HPDE6-E6E7 (cell line): ENCODE measurements at regions not wholly inside any gene's neighbourhood (a gene's known extent, or its start where the extent isn't known, plus 50 kb on each side); places are given as distances from the start of the nearest gene placed in this dataset.
A peak's percentile ranks its signal among the peaks of the same experiment; 100 is the strongest.
"Not testable (repeated sequence)": the region's sequence is repeated elsewhere in the genome, so short reads cannot be mapped to it uniquely, and the experiment has no call there.

Experiments used
- DNase-seq: peaks from one replicate; pipeline ENCODE4 v3.0.0; 2011; ENCODE audit warnings: missing footprints; ENCODE audit errors: extremely low spot score

- no peak for DNase-seq
Observed at GRCh38 chr10:107546986-107547385, 382.5 kb upstream of the SORCS1 start.

GRCh38 chr10:107546284-107546683 lies 381.8 kb upstream of the SORCS1 start:
- DNase-seq: peak; percentile 41

DNA sequence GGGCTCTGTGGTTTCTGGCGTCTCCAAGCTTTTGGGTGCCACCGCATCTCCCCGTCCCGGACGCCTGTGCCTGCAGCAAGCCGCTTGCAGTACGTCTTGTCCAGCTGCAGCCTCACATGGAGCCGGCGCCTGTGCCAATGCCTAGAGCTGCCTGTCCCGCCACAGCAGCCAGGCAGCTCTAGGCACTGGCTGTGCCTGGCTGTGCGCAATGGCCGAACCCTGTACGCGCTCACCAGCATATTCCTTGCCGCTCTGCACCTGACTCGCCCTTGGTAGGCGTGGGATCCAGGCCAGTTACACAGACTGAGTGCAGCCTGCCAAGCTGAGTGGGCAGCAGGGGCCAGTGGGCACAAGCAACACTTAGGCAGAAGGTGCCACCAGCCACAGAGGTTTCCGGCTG lies 381.2 kb upstream of the SORCS1 start:
- DNase-seq: no peak

DNA sequence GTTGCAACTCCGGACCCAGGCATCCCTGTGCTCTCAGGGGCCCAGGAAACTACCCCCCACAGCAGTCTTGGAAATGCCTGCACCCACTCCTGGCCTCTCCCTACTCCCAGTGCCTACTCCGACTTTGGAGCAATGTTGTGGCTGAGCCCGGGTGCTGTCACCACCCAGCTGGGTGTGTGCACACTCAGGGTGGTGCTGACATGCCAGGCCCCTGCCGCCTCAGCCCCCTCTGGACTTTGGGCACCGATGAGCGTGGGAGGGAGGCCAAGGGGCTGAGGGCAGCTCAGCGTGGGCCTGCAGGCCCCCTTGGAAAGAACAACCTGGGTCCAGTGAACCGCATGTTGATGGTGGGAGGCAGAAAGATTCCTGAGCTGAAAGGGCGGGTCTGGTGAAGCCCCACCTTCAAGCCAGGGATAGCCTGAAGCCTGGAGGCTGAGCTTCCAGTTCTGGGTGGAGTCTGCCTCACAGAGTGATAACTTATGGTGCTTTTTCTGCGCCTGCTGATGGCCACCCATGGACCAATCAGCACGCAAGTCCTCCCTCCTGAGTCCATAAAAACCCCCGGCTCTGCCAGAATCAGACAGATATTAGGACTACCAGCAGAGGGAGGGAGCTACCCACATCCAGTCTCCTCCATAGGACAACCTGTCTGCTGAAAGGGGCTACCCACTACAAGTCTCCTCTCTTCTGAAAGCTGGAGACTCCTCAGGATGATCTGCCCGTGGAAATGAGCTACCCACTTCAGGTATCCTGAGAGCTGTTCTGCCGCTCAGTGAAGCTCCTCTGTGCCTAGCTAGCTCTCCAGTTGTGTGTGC lies 380.4 kb upstream of the SORCS1 start:
- DNase-seq: no peak

GRCh38 chr10:107542607-107543006 lies 378.1 kb upstream of the SORCS1 start:
- DNase-seq: no peak

GRCh38 chr10:107542016-107542415 lies 377.5 kb upstream of the SORCS1 start:
- DNase-seq: no peak

- DNase-seq: no peak
Observed at GRCh38 chr10:107540981-107541380, 376.5 kb upstream of the SORCS1 start.

- DNase-seq: no peak
Observed at GRCh38 chr10:107529350-107529749, 364.8 kb upstream of the SORCS1 start.

- no peak for DNase-seq
Observed at GRCh38 chr10:107520348-107520747, 355.8 kb upstream of the SORCS1 start.

GRCh38 chr10:107517811-107518210 lies 353.3 kb upstream of the SORCS1 start:
- no peak for DNase-seq

- no peak for DNase-seq
Observed at GRCh38 chr10:107516349-107516748, 351.8 kb upstream of the SORCS1 start.

DNA sequence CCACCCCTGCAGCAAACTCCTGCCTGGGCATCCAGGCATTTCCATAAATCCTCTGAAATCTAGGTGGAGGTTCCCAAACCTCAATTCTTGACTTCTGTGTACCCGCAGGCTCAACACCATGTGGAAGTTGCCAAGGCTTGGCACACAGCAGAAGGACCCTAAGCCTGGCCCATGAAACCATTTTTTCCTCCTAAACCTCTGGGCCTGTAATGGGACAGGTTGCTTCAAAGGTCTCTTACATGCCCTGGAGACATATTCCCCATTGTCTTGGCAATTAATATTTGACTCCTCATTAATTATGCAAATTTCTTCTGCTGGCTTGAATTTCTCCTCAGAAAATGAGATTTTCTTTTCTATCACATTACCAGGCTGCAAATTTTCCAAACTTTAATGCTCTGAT lies 339.5 kb upstream of the SORCS1 start:
- not testable (repeated sequence) for DNase-seq

- DNase-seq: no peak
Observed at GRCh38 chr10:107502229-107502985, 337.9 kb upstream of the SORCS1 start.

DNA sequence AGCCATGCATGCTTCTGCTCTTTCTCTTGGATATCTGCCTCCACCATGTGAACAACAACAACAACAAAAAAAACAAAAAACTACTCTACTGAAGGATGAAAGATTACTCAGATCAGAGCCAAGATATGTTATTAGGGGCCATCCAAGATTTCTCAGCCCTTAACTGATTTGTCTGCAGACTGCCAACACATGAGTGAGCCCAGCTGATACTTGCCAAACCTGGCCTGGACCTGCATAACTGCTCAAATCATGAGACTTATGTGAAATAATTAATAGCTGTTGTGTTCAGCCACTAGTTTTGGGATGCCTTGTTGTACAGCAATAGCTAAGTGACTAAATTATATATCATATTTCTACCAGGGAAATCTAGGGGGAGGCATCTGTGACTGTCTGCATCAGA lies 334.5 kb upstream of the SORCS1 start:
- DNase-seq: no peak

DNA sequence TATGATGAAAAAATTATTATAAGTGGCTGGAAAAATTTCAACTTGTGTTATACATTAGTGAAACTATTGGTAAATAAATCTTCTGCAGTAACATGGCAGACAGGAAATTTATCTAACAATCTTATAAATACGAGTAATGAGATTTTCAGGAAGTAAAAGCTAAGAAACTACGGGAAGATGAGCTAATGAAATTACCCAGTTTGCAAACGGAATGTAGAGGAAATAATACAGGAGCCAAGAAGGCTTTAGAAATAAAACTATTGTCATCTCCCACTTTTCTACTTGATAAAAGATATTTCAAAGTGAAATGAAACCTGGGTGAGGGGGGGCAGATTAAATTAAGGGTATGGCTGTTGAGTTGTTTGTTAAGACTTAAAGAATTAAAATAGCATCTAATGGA lies 332.5 kb upstream of the SORCS1 start:
- no peak for DNase-seq

GRCh38 chr10:107496594-107496993 lies 332.1 kb upstream of the SORCS1 start:
- no peak for DNase-seq

DNA sequence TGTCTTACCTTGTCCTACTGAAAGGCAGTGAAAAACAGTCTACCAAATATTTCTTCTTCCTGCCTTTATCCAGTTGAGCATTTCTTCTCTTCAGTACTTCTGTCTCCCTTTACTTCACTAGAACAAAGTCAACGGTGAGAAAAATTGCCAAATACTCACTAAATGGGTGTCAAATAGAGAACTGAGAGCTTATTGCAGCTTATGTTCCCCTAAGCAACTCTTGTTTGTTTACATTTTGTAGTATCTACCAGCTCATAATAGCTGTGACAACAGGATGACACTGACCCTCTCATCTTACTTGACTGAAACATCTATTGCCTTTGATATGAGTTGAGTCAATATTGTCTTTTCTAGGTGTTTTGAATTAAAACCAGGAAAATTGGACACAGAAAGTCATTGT lies 327.9 kb upstream of the SORCS1 start:
- no peak for DNase-seq

- DNase-seq: no peak
Observed at GRCh38 chr10:107490389-107490788, 325.9 kb upstream of the SORCS1 start.

- DNase-seq: peak; percentile 3
Observed at GRCh38 chr10:107487284-107487683, 322.8 kb upstream of the SORCS1 start.

GRCh38 chr10:107485019-107485418 lies 320.5 kb upstream of the SORCS1 start:
- no peak for DNase-seq

- no peak for DNase-seq
Observed at GRCh38 chr10:107481881-107482280, 317.4 kb upstream of the SORCS1 start.

DNA sequence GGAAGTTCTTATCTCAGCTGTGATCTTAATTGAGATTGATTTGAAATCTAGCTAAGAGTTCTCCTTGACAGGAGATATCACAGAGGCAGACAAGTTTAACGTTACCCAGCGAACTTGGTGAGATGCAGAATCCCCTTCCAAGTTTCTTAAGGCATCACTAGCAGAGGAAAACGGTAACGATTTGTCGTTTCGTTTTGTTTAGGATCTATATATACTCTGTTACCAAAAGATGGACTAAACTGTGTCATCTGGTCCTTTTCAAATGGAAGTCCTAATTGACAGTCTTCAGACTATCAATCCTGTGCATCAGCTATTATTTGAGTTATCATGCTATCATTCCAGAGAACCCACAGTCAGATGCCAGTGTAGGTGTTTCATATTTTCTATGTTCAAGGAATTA lies 316.7 kb upstream of the SORCS1 start:
- no peak for DNase-seq

- DNase-seq: no peak
Observed at GRCh38 chr10:107480781-107481180, 316.3 kb upstream of the SORCS1 start.
